Smooth muscle cell (in vitro differentiated cells): ENCODE measurements at regions not wholly inside any gene's neighbourhood (a gene's known extent, or its start where the extent isn't known, plus 50 kb on each side); places are given as distances from the start of the nearest gene placed in this dataset.

Experiments
- DNase-seq: peaks from one replicate; lab custom pipeline; 2025; ENCODE audit not compliant: unreplicated experiment; lab: John Stamatoyannopoulos, UW
- H2AFZ ChIP-seq: fragments of 200-600 bp; sonication (generic); 2 replicates; pipeline ENCODE4 v1.6.0; 2016; ENCODE audit warnings: antibody characterized with exemption, low read depth, mild to moderate bottlenecking
- H3F3A ChIP-seq: fragments of 200-600 bp; sonication (generic); 2 replicates; pipeline ENCODE4 v1.6.0; 2017; ENCODE audit warnings: antibody characterized with exemption, low read depth
- H3K27ac ChIP-seq: fragments of 200-600 bp; sonication (generic); 2 replicates; pipeline ENCODE4 v1.5.1; 2016; ENCODE audit warnings: low read depth, mild to moderate bottlenecking
- H3K27me3 ChIP-seq: fragments of 200-600 bp; sonication (generic); 2 replicates; pipeline ENCODE4 v1.6.1; 2016; ENCODE audit warnings: low read depth, mild to moderate bottlenecking
- H3K36me3 ChIP-seq: fragments of 200-600 bp; sonication (generic); 2 replicates; pipeline ENCODE4 v1.5.1; 2016; ENCODE audit warnings: low read depth
- H3K4me1 ChIP-seq: fragments of 200-600 bp; sonication (generic); 2 replicates; pipeline ENCODE4 v1.5.1; 2016; ENCODE audit warnings: low read depth
- H3K4me2 ChIP-seq: fragments of 200-600 bp; sonication (generic); 2 replicates; pipeline ENCODE4 v1.6.0; 2016; ENCODE audit warnings: mild to moderate bottlenecking
- H3K4me3 ChIP-seq: fragments of 200-600 bp; sonication (generic); 2 replicates; pipeline ENCODE4 v1.5.1; 2016; ENCODE audit warnings: mild to moderate bottlenecking
- H3K79me2 ChIP-seq: fragments of 200-600 bp; sonication (generic); 2 replicates; pipeline ENCODE4 v1.6.0; 2016; ENCODE audit warnings: low read depth, mild to moderate bottlenecking
- H3K9ac ChIP-seq: fragments of 200-600 bp; sonication (generic); 2 replicates; pipeline ENCODE4 v1.6.0; 2016; ENCODE audit warnings: low read depth
- H3K9me3 ChIP-seq: fragments of 200-600 bp; sonication (generic); replicated peaks from 2 replicates; pipeline ENCODE4 v1.5.1; 2016; ENCODE audit warnings: low read depth
- H4K20me1 ChIP-seq: fragments of 200-600 bp; sonication (generic); 2 replicates; pipeline ENCODE4 v1.6.0; 2016; ENCODE audit warnings: low read depth
- WGBS: methylation state at CpG from one replicate; pipeline ENCODE4 v1.1.7; 2016; ENCODE audit warnings: low lambda C conversion rate; 5-methylcytosine and 5-hydroxymethylcytosine counted together
- TF ChIP-seq, protein P1 (sequence below): fragments of 200-600 bp; sonication (generic); IDR thresholded peaks from 2 replicates; pipeline ENCODE4 v1.5.1; 2017; ENCODE audit warnings: borderline replicate concordance, mild to moderate bottlenecking, antibody characterized with exemption; ENCODE audit not compliant: insufficient read depth, poor library complexity, severe bottlenecking

- Histone ChIP-seq H3K4me1 (no peaks in the 10 kb centered on the region), H3F3A (no peaks in the 10 kb centered on the region), H3K79me2 (no peaks in the 10 kb centered on the region), H3K4me3 (no peak overlapping the region), H3K36me3 (no peaks in the 10 kb centered on the region), H3K27ac (no peak overlapping the region), H3K27me3 (no peaks in the 10 kb centered on the region), H3K4me2 (no peak overlapping the region), H3K9ac (no peak overlapping the region), H4K20me1 (no peaks in the 10 kb centered on the region), H2AFZ (no peak overlapping the region), H3K9me3 (no peaks in the 10 kb centered on the region)
- WGBS, result 74% methylated on average over 4 of the region's 4 CpGs
- TF ChIP-seq, protein P1, sequence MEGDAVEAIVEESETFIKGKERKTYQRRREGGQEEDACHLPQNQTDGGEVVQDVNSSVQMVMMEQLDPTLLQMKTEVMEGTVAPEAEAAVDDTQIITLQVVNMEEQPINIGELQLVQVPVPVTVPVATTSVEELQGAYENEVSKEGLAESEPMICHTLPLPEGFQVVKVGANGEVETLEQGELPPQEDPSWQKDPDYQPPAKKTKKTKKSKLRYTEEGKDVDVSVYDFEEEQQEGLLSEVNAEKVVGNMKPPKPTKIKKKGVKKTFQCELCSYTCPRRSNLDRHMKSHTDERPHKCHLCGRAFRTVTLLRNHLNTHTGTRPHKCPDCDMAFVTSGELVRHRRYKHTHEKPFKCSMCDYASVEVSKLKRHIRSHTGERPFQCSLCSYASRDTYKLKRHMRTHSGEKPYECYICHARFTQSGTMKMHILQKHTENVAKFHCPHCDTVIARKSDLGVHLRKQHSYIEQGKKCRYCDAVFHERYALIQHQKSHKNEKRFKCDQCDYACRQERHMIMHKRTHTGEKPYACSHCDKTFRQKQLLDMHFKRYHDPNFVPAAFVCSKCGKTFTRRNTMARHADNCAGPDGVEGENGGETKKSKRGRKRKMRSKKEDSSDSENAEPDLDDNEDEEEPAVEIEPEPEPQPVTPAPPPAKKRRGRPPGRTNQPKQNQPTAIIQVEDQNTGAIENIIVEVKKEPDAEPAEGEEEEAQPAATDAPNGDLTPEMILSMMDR, result no peak
- no peak for DNase-seq
These were observed 267.2 kb downstream of the POM121L12 start for GRCh38 chr7:53302496-53303246.

DNA sequence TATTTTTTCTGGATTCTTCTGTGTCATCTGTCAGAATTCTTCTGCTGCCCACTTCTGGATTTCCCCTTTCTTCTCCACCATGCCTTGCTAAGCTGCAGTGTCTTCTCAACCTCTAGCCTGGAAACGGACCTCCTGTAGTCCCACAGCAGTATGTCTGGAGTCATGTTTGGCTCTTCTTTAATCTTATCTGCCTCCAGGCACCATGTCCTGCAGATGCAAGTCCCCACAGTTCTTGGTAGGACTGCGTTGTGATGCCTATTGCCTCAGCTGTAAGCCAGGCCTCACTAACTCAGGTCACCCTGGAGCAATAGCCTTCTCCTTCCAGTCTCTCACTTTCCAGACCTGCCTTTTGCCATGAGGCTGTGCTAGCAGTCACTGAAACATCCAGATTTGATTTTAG lies 268.3 kb downstream of the POM121L12 start:
- Histone ChIP-seq H3K4me3 (no peak overlapping the region), H3K9me3 (no peaks in the 10 kb centered on the region), H3K4me2 (no peak overlapping the region), H3F3A (no peaks in the 10 kb centered on the region), H3K27me3 (no peaks in the 10 kb centered on the region), H3K36me3 (no peaks in the 10 kb centered on the region), H3K79me2 (no peaks in the 10 kb centered on the region), H4K20me1 (no peaks in the 10 kb centered on the region), H2AFZ (peak overlapping the region; percentile 14), H3K4me1 (no peaks in the 10 kb centered on the region), H3K9ac (no peak overlapping the region), H3K27ac (no peak overlapping the region)
- WGBS, result 50% methylated on average over 2 of the region's 2 CpGs
- DNase-seq, result no peak
- TF ChIP-seq, protein P1, result no peak

DNA sequence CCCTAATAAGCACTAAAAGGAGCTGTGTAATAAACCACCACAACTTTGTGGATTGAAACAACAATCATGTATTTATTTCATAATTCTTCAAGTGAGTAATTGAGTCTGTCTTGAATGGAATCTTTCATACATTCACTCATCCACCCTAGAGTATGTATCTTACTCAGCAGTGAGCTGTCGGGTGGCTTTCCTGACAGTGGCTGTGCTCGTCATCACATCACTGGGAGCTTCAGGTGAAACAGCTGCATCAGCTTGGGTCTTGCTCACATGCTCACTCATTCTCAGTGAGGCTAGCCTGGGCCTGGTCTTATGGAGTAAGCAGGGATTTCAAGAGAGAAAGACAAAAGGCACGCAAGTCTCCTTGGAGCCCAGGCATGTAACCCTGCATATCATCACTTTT lies 271.4 kb downstream of the POM121L12 start:
- no peaks in the 10 kb centered on the region for H3K36me3 ChIP-seq
- H3K4me2 ChIP-seq, result no peak overlapping the region
- H4K20me1 ChIP-seq, result no peaks in the 10 kb centered on the region
- H3K79me2 ChIP-seq, result no peaks in the 10 kb centered on the region
- H3K4me1 ChIP-seq, result no peaks in the 10 kb centered on the region
- H3K9me3 ChIP-seq, result no peaks in the 10 kb centered on the region
- H3K9ac ChIP-seq, result no peak overlapping the region
- no peaks in the 10 kb centered on the region for H3K27me3 ChIP-seq
- no peak overlapping the region for H3K27ac ChIP-seq
- no peak overlapping the region for H3K4me3 ChIP-seq
- WGBS, result 91% methylated on average over 3 of the region's 3 CpGs
- no peaks in the 10 kb centered on the region for H3F3A ChIP-seq
- no peak for DNase-seq
- TF ChIP-seq, protein P1, result no peak
- no peak overlapping the region for H2AFZ ChIP-seq

- no peak for DNase-seq
- no peaks in the 10 kb centered on the region for H4K20me1 ChIP-seq
- no peaks in the 10 kb centered on the region for H3K9me3 ChIP-seq
- no peak overlapping the region for H2AFZ ChIP-seq
- no peak overlapping the region for H3K27ac ChIP-seq
- 75% methylated on average over 5 of the region's 5 CpGs for WGBS
- no peaks in the 10 kb centered on the region for H3K4me1 ChIP-seq
- no peaks in the 10 kb centered on the region for H3K79me2 ChIP-seq
- H3K36me3 ChIP-seq, result no peaks in the 10 kb centered on the region
- TF ChIP-seq, protein P1, result no peak
- no peak overlapping the region for H3K9ac ChIP-seq
- H3K27me3 ChIP-seq, result no peaks in the 10 kb centered on the region
- H3F3A ChIP-seq, result no peaks in the 10 kb centered on the region
- no peak overlapping the region for H3K4me2 ChIP-seq
- H3K4me3 ChIP-seq, result no peak overlapping the region
These were observed 275.8 kb downstream of the POM121L12 start for GRCh38 chr7:53311205-53311604.
